Gastrocnemius medialis (tissue), 4 donors: ENCODE measurements at regions not wholly inside any gene's neighbourhood (a gene's known extent, or its start where the extent isn't known, plus 50 kb on each side); places are given as distances from the start of the nearest gene placed in this dataset.
"Not testable (repeated sequence)": the region's sequence is repeated elsewhere in the genome, so short reads cannot be mapped to it uniquely, and the experiment has no call there.

ENCODE experiments used
- ATAC-seq, 2 donors: fragments of 150-250 bp; one replicate each; pipeline ENCODE4 v1.9.1; 2016
- DNase-seq, 2 donors: peaks; one replicate each; pipeline ENCODE4 v3.0.0-alpha.2; 2019
- H3K27ac ChIP-seq, 4 donors: fragments of 200-600 bp; sonication (generic); 1 replicate in 1 of 4; 2 replicates in 3 of 4; pipeline ENCODE4 v1.5.1; 2016 to 2018; ENCODE audit warnings: mild to moderate bottlenecking in 2 of 4, moderate library complexity in 1 of 4
- H3K27me3 ChIP-seq, 3 donors: fragments of 200-600 bp; sonication (generic) in 2 of 3; 1 replicate in 1 of 3; 2 replicates in 2 of 3; pipeline versions ENCODE4 v1.5.1 to v1.6.0; 2016 to 2019; ENCODE audit warnings: mild to moderate bottlenecking in 1 of 3, moderate library complexity in 1 of 3
- H3K36me3 ChIP-seq, 2 donors: fragments of 200-600 bp; sonication (generic) in 1 of 2; one replicate each; pipeline ENCODE4 v1.5.1; 2017 to 2018
- H3K4me1 ChIP-seq, 2 donors: fragments of 200-600 bp; sonication (generic) in 1 of 2; one replicate each; pipeline ENCODE4 v1.5.1; 2016 to 2017; ENCODE audit warnings: mild to moderate bottlenecking in 2 of 2
- H3K4me3 ChIP-seq, 4 donors: fragments of 200-600 bp; sonication (generic) in 3 of 4; 1 replicate in 1 of 4; 2 replicates in 3 of 4; pipeline ENCODE4 v1.5.1; 2016 to 2019; ENCODE audit warnings: mild to moderate bottlenecking in 2 of 4
- H3K9me3 ChIP-seq, 3 donors: fragments of 200-600 bp; sonication (generic) in 2 of 3; 1 replicate in 1 of 3; 2 replicates in 2 of 3; pipeline ENCODE4 v1.5.1; 2016 to 2019
- POLR2A ChIP-seq, 2 donors: fragments of 450-650 bp; IDR thresholded peaks; one replicate each; pipeline ENCODE4 v1.6.1; 2017; ENCODE audit warnings: antibody characterized with exemption in 2 of 2, mild to moderate bottlenecking in 2 of 2, moderate library complexity in 2 of 2
- in situ Hi-C, 4 donors: fragments of 200-750 bp; cut with MboI; loops; one replicate each; pipeline versions ENCODE4 v1.15.0 to v1.8.0; 2017; ENCODE audit warnings: low sequenced_read_pairs in 4 of 4
- intact Hi-C: fragments of 100-400 bp; cut with DNase I; formaldehyde crosslinking; loops from one replicate; pipeline ENCODE4 v1.15.1; 2023; ENCODE audit warnings: low total_unique reads
- TF ChIP-seq, protein P1 (sequence below), 5 experiments: fragments of 450-650 bp in 3 of 5; fragments of 200-600 bp in 2 of 5; sonication (generic) in 2 of 5; IDR thresholded peaks in 4 of 5; conservative IDR thresholded peaks in 1 of 5; 1 replicate in 4 of 5; 2 replicates in 1 of 5; pipeline ENCODE4 v1.5.1; 2016 to 2019; ENCODE audit warnings: antibody characterized with exemption in 5 of 5, mild to moderate bottlenecking in 3 of 5, moderate library complexity in 3 of 5

DNA sequence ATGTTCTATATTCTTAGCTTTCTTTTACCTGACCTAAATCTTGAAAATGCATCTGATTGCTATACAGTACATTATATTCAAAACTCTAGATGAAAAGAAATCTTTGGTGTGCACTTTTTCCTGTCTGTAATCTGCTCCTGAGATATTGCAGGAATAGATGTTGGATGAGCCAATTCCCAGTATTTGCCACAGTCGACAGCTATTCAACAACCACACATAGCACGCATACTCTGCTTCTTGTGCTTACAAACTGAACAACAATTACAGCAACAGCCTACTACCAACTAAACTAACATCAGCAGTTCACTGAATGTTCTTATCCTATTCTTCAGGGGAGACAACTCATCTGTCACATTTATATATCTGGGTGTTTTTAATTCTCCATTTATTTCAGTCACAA, 573.9 kb upstream of the GRID2 start:
- Histone ChIP-seq H3K9me3 (no peaks in the 10 kb centered on the region), H3K4me1 (no peaks in the 10 kb centered on the region), H3K36me3 (no peaks in the 10 kb centered on the region), H3K27me3 (no peaks in the 10 kb centered on the region), H3K27ac (no peak overlapping the region), H3K4me3 (no peak overlapping the region)
- in situ Hi-C loops (no loop called here), intact Hi-C loops (no loop called here)
- DNase-seq (no peak), ATAC-seq (no peak)
- TF ChIP-seq, protein P1, sequence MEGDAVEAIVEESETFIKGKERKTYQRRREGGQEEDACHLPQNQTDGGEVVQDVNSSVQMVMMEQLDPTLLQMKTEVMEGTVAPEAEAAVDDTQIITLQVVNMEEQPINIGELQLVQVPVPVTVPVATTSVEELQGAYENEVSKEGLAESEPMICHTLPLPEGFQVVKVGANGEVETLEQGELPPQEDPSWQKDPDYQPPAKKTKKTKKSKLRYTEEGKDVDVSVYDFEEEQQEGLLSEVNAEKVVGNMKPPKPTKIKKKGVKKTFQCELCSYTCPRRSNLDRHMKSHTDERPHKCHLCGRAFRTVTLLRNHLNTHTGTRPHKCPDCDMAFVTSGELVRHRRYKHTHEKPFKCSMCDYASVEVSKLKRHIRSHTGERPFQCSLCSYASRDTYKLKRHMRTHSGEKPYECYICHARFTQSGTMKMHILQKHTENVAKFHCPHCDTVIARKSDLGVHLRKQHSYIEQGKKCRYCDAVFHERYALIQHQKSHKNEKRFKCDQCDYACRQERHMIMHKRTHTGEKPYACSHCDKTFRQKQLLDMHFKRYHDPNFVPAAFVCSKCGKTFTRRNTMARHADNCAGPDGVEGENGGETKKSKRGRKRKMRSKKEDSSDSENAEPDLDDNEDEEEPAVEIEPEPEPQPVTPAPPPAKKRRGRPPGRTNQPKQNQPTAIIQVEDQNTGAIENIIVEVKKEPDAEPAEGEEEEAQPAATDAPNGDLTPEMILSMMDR (IDR thresholded peaks at IDR 0.05 in 4 of 5, conservative IDR thresholded peaks at IDR 0.05 in 1 of 5): no peak
- no peak for TF ChIP-seq POLR2A (IDR thresholded peaks at IDR 0.05)

- intact Hi-C loops (no loop called here), in situ Hi-C loops (no loop called here)
- Histone ChIP-seq H3K27ac (no peak overlapping the region), H3K4me1 (no peaks in the 10 kb centered on the region), H3K9me3 (no peaks in the 10 kb centered on the region), H3K4me3 (no peak overlapping the region), H3K36me3 (no peaks in the 10 kb centered on the region), H3K27me3 (no peaks in the 10 kb centered on the region)
- ATAC-seq (no peak), DNase-seq (no peak)
- TF ChIP-seq, protein P1 (IDR thresholded peaks at IDR 0.05 in 4 of 5, conservative IDR thresholded peaks at IDR 0.05 in 1 of 5): no peak
Observed at GRCh38 chr4:91734682-91735081, 569.1 kb upstream of the GRID2 start.

DNA sequence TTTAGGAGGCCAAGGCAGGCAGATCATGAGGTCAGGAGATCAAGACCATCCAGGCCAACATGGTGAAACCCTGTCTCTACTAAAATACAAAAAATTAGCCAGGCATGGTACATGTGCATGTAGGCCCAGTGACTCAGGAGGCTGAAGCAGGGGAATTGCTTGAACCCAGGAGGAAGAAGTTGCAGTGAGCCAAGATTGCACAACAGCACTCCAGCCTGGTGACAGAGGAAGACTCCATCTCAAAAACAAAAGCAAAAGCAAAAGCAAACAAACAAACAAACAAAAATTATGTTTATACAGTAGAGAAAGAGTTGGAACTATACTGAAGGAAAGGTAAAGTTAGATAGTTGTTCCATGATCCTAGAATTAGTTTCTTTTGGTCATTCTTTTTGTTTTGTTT, 564.9 kb upstream of the GRID2 start:
- H3K9me3 ChIP-seq, H3K4me1 ChIP-seq, H3K4me3 ChIP-seq, H3K27ac ChIP-seq, H3K36me3 ChIP-seq, H3K27me3 ChIP-seq, ATAC-seq, in situ Hi-C loops, intact Hi-C loops, DNase-seq: not testable (repeated sequence)

GRCh38 chr4:91746551-91746950, 557.2 kb upstream of the GRID2 start:
- in situ Hi-C loops (no loop called here), intact Hi-C loops (no loop called here)
- ATAC-seq (no peak), DNase-seq (no peak)
- no peaks in the 10 kb centered on the region for H3K4me1 ChIP-seq
- no peak overlapping the region for H3K4me3 ChIP-seq
- H3K9me3 ChIP-seq: no peaks in the 10 kb centered on the region
- H3K27me3 ChIP-seq: no peaks in the 10 kb centered on the region
- H3K36me3 ChIP-seq: no peaks in the 10 kb centered on the region
- no peak overlapping the region for H3K27ac ChIP-seq
- TF ChIP-seq, protein P1 (IDR thresholded peaks at IDR 0.05 in 4 of 5, conservative IDR thresholded peaks at IDR 0.05 in 1 of 5): no peak

GRCh38 chr4:91751961-91752360, 551.8 kb upstream of the GRID2 start:
- Histone ChIP-seq H3K27ac (no peak overlapping the region), H3K27me3 (no peaks in the 10 kb centered on the region), H3K36me3 (no peaks in the 10 kb centered on the region), H3K4me3 (no peak overlapping the region), H3K4me1 (no peaks in the 10 kb centered on the region), H3K9me3 (no peaks in the 10 kb centered on the region)
- in situ Hi-C loops: no loop called here
- TF ChIP-seq POLR2A (IDR thresholded peaks at IDR 0.05): no peak
- TF ChIP-seq, protein P1 (IDR thresholded peaks at IDR 0.05 in 4 of 5, conservative IDR thresholded peaks at IDR 0.05 in 1 of 5): no peak
- intact Hi-C loops: no loop called here
- DNase-seq (no peak), ATAC-seq (no peak)
